Ectodermal cell (in vitro differentiated cells): ENCODE measurements at regions not wholly inside any gene's neighbourhood (a gene's known extent, or its start where the extent isn't known, plus 50 kb on each side); places are given as distances from the start of the nearest gene placed in this dataset.

Experiments used
- H3K27ac ChIP-seq: 2 replicates; pipeline ENCODE4 v1.7.0; 2013; ENCODE audit warnings: mild to moderate bottlenecking, low read depth, low read length; ENCODE audit not compliant: insufficient read depth, poor library complexity, severe bottlenecking
- H3K27me3 ChIP-seq: 2 replicates; pipeline ENCODE4 v1.7.0; 2013; ENCODE audit warnings: mild to moderate bottlenecking, low read length; ENCODE audit not compliant: insufficient read depth, control insufficient read depth, poor library complexity, severe bottlenecking
- H3K36me3 ChIP-seq: one replicate; pipeline ENCODE4 v1.7.0; 2013; ENCODE audit warnings: low read length; ENCODE audit not compliant: control insufficient read depth, insufficient read depth
- H3K4me1 ChIP-seq: one replicate; pipeline ENCODE4 v1.7.0; 2013; ENCODE audit warnings: low read length; ENCODE audit not compliant: control insufficient read depth, insufficient read depth
- H3K4me3 ChIP-seq: 2 replicates; pipeline ENCODE4 v1.7.0; 2013; ENCODE audit warnings: low read depth, low read length, control low read depth; ENCODE audit not compliant: insufficient read depth
- H3K9me3 ChIP-seq: 2 replicates; pipeline ENCODE4 v1.7.0; 2013; ENCODE audit warnings: mild to moderate bottlenecking, low read length, moderate library complexity; ENCODE audit not compliant: control insufficient read depth
- WGBS, 2 experiments: methylation state at CpG; one replicate each; pipeline ENCODE4 v1.1.7; 2013; ENCODE audit warnings: missing lambda C conversion rate in 2 of 2; 5-methylcytosine and 5-hydroxymethylcytosine counted together

DNA sequence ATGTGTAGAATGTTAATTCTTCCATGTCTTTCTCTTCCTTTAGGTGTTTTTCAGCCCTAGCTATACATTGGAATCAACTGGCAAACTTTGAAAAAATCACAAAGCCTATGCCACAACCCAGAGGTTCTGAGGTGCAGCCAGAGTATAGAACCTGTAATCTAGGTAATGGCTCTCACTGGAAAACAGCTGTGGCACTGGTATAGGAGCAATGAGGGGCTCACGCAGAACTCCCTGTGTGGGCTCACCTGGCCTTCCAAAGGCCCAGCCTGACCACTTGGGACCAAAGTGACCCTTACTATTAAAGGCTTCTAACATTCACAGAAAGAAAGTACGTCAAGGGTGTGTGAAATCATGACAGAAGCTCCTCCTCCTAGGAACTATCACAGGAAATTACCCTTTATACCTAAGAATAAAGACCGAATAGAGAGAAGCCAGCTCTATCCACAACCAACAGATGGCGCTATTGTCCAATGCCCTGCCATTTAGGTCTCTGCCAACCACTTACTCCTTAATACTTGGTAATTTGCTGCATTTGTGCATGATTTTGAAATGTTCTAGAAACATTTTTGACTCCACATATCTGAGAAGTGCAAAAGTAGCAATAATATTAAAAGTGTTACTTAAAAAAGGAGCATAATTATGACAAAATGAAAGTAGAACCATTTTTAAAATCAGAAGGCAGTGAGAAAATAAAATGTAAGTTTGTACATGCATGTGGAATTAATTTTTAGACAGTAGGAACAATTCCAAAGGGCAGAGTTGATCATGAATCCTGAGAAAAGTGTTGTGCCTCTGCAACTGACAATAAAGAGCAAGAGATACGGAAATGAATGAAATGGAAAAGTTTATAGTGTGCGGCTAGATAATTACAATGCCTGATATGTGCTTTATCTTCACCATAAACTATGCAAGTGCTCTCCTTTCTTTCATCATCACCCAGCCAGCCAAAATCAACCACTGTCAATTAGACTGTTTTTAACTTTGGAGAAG, 93.1 kb upstream of the HAO2 start:
- WGBS, 2 experiments: 43 to 51% methylated on average over 5 to 6 of the region's 6 CpGs

DNA sequence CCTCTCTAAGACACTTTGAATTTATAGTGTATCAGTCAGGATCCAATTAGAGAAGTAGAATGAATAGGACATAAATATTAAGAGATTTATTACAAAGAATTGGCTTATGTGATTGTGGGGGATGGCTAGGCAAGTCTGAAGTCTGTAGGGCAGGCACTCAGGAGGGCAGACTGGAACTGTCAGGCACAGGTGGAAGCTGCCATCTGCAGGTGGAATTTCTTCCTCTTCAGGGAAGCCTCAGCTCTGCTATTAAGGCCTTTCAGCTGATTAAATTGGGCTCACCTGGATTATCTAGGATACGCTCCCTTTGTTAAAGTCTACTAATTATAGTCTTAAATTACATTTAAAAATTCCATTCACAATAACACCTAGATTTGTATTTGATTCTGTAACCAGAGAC, 92.0 kb upstream of the HAO2 start:
- Histone ChIP-seq H3K4me1 (peaks cover 3% of the 10 kb centered on the region), H3K27ac (no peak overlapping the region), H3K27me3 (no peaks in the 10 kb centered on the region), H3K9me3 (no peaks in the 10 kb centered on the region), H3K4me3 (no peak overlapping the region), H3K36me3 (no peaks in the 10 kb centered on the region)
- WGBS, 2 experiments: 100% methylated on average over 1 of the region's 1 CpG

More for the DNA sequence above, 93.1 kb upstream of the HAO2 start:
- H3K9me3 ChIP-seq: no peaks in the 10 kb centered on the region
- peaks cover 3% of the 10 kb centered on the region for H3K4me1 ChIP-seq
- no peak overlapping the region for H3K4me3 ChIP-seq
- H3K36me3 ChIP-seq: no peaks in the 10 kb centered on the region
- no peak overlapping the region for H3K27ac ChIP-seq
- H3K27me3 ChIP-seq: no peaks in the 10 kb centered on the region

DNA sequence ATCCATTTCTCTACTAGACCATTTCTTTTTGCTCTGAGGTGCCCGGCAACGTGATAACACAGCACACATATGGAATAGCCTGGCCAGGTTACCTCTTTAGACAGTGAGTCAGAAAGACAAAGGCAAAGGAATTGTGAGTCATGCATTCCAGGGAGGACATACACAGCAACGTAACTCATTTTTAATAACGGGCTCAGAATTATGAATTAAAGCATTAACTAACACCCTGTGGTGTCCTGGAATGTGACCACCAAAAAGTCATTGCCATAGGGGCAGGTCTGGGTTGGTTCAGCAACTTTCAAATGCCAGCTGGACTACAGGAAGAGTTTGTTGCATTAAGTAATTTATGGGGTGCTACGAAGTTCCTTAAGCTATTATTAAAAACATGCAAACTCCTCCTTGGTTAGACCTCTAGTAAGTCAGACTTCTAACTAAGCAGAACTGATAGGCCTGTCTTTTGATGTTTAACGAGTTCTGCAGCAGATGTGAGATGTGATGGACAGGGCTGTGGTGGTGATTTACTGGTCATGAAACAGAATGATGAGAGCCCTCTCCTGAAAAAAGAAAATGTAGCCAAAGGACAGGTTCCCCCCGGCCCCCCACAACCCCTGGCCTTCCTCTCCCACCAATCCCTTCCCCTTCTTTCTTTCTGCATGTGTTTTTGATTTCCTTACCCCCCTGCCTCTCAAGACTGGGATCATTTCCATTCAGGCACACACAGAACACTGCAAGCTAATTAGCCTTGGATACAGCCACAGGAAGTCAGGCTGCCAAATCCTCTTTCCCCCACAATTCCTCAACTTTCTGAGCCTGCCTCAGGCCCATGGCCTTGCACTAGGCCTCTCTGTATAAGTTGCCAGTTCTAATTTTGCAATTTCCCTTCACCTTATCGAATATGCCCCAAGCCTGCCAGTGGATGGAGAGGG, 88.9 kb upstream of the HAO2 start:
- no peaks in the 10 kb centered on the region for H3K9me3 ChIP-seq
- H3K27ac ChIP-seq: no peak overlapping the region
- no peak overlapping the region for H3K4me3 ChIP-seq
- WGBS, 2 experiments: 86% methylated on average over 8 of the region's 8 CpGs
- H3K36me3 ChIP-seq: no peaks in the 10 kb centered on the region
- peaks cover 3% of the 10 kb centered on the region for H3K4me1 ChIP-seq
- H3K27me3 ChIP-seq: no peaks in the 10 kb centered on the region

DNA sequence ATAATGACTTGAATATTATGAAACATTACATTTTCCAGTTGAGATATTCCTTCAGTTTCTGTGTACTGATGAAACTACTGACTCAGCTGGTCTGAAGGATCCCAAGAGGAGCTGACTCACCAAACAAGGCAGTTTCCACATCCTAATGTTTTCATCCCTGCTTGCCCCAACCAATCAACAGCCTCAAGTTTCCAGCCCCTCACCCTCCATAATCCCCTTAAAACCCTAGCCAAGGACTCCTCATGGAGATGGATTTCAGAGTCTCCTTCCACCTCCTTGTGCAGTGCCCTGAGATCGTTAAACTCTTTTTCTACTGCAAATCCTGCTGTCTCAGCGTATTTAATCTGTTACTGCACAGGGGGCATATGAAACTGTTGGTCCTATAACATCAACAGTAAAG, 83.1 kb upstream of the HAO2 start:
- Histone ChIP-seq H3K9me3 (no peaks in the 10 kb centered on the region), H3K36me3 (no peaks in the 10 kb centered on the region), H3K4me1 (no peaks in the 10 kb centered on the region), H3K27me3 (no peaks in the 10 kb centered on the region), H3K4me3 (no peak overlapping the region), H3K27ac (no peak overlapping the region)
- WGBS, 2 experiments: 80 to 84% methylated on average over 2 of the region's 2 CpGs

DNA sequence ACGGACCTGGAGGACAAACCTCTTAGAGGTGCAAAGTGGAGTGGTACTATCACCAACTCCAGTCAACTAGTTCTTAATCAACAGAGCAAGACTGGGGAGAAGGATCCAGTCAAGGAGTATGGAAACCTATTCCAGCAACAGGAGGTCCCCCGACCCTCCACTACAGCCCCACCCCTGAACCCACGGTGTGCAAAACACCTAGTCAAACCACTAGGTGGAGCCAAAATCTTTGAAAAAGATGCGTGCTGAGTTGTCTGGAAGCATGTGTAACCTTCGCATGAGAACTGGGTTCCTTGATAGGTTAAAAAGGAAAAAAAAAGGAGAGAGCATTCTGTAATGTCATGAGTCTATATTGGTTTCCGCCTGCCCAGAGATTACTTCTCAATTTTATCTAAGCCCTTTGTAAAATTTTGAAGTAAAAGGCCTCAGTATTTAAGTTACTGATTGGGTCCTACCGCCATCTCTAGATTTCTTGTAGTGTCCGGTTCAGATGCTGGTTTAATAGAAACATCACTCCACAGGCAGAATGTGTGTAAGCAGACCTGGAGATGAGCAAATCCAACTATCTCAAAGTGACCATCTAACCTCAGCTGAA, 81.9 kb upstream of the HAO2 start:
- Histone ChIP-seq H3K9me3 (no peaks in the 10 kb centered on the region), H3K36me3 (no peaks in the 10 kb centered on the region), H3K4me1 (no peaks in the 10 kb centered on the region), H3K27ac (no peak overlapping the region), H3K4me3 (no peak overlapping the region), H3K27me3 (no peaks in the 10 kb centered on the region)
- 55 to 66% methylated on average over 6 to 8 of the region's 8 CpGs for WGBS, 2 experiments

DNA sequence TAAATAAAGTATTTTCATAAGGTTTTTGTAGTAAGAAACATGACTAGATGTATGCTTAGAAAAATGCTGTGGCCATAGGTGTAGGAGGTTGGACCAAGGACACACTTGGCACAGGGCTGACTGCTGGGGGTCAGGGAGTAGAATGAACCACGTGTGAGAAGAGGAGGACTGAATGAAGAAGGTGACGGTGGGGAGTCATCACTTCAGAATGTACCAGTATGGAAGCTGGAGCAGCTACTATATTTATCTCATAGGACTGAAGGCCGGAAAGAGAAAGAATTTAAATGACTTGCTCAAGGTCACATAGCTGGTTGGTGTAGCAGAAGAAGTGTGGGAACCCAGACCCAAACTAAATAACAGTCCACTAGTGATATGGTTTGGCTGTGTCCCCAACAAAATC, 79.8 kb upstream of the HAO2 start:
- H3K27ac ChIP-seq: no peak overlapping the region
- H3K4me1 ChIP-seq: peaks cover 7% of the 10 kb centered on the region
- H3K36me3 ChIP-seq: no peaks in the 10 kb centered on the region
- no peak overlapping the region for H3K4me3 ChIP-seq
- no peaks in the 10 kb centered on the region for H3K9me3 ChIP-seq
- 86 to 92% methylated on average over 3 of the region's 3 CpGs for WGBS, 2 experiments
- H3K27me3 ChIP-seq: no peaks in the 10 kb centered on the region

DNA sequence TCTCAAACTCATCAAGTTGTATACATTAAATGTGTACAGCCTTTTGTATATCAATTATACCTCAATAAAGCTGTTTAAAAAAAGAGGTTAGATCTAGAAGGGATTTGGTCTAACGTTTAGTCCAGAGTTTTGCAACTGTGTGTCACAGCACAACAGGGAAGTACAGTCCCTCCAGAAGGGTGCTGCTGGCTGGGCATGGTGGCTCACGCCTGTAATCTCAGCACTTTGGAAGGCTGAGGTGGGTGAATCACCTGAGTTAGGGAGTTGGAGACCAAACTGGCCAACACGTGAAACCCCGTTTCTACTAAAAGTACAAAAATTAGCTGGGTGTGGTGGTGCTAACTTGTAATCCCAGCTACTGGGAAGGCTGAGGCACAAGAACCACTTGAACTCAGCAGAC, 78.3 kb upstream of the HAO2 start:
- 67 to 70% methylated on average over 4 of the region's 4 CpGs for WGBS, 2 experiments

DNA sequence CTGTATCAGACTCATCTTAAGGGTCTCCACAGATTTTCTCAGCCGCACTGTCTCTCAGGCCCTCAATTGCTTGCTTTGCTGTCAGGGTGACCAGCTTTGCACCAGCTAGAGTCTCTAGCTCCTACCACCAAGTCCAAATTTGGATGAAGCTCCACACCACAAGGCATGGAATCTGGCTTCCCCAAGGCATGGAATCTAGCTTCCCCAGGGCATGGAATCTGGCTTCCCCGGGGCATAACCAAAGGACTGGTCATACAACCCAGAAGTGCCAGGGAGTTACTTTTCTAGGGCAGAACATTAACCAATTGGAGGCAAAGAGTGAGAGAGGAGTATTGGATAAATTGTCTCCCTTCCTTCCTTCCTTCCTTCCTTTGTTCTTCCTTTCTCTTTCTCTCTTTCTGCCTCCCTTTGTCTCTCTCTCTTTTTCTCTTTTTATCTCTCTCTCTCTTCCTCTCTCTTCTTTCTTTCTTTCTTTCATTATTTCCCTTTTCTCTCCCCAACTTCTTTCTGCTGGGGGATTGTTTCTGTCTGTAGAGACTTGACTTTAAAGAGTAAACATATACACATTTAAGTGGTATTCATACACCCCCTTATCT, 76.9 kb upstream of the HAO2 start:
- Histone ChIP-seq H3K36me3 (no peaks in the 10 kb centered on the region), H3K9me3 (no peaks in the 10 kb centered on the region), H3K27ac (no peak overlapping the region), H3K4me1 (peaks cover 18% of the 10 kb centered on the region), H3K27me3 (no peaks in the 10 kb centered on the region), H3K4me3 (no peak overlapping the region)
- WGBS, 2 experiments: 0 to 3% methylated on average over 2 of the region's 2 CpGs

More for the DNA sequence above, 78.3 kb upstream of the HAO2 start:
- H3K36me3 ChIP-seq: no peaks in the 10 kb centered on the region
- no peak overlapping the region for H3K27ac ChIP-seq
- no peaks in the 10 kb centered on the region for H3K9me3 ChIP-seq
- H3K4me1 ChIP-seq: peaks cover 18% of the 10 kb centered on the region
- no peaks in the 10 kb centered on the region for H3K27me3 ChIP-seq
- no peak overlapping the region for H3K4me3 ChIP-seq

DNA sequence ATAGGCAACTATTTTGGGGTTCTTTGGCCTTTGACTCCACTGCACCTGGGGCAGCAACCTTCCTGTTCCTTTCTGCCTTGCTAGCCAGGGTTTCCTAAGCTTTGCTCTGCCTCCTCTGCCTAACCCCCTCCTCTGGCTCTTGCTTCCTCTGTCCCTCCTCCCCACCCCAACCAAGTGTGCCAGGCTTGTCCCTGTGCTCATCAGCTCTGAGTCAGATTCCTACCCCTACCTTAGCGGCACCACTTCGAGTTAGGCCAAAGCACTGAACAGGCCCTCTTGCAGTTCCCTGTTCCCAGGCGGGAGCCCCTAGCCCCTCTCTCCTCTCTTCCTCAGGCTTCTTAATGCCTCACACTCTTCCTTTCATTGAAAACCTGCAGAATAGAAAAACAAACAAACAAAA, 74.8 kb upstream of the HAO2 start:
- Histone ChIP-seq H3K27me3 (no peaks in the 10 kb centered on the region), H3K4me3 (no peak overlapping the region), H3K4me1 (peaks cover 18% of the 10 kb centered on the region), H3K27ac (no peak overlapping the region), H3K9me3 (no peaks in the 10 kb centered on the region), H3K36me3 (no peaks in the 10 kb centered on the region)
- WGBS, 2 experiments: 65 to 75% methylated on average over 3 of the region's 3 CpGs
